Fibroblast of pulmonary artery (primary cell): ENCODE measurements at regions not wholly inside any gene's neighbourhood (a gene's known extent, or its start where the extent isn't known, plus 50 kb on each side); places are given as distances from the start of the nearest gene placed in this dataset.

Experiments
- DNase-seq: peaks from one replicate; pipeline ENCODE4 v3.0.0-alpha.2; 2010; ENCODE audit warnings: low read depth
- H3K4me3 ChIP-seq: replicated peaks from 2 replicates; pipeline ENCODE4 v1.5.1; 2011; ENCODE audit warnings: low read depth, mild to moderate bottlenecking, control low read depth, low read length, moderate library complexity
- CTCF ChIP-seq: IDR thresholded peaks from 2 replicates; pipeline ENCODE4 v1.5.1; 2011; ENCODE audit warnings: mild to moderate bottlenecking, control low read depth, low read length, inconsistent platforms; ENCODE audit errors: missing control alignments

- no peak for DNase-seq
- no peak overlapping the region for H3K4me3 ChIP-seq
- no peak for TF ChIP-seq CTCF
Observed at GRCh38 chr3:25313286-25313685, 114.8 kb upstream of the RARB start.

GRCh38 chr3:25324954-25325655 is 103.0 kb upstream of the RARB start:
- no peak for DNase-seq

GRCh38 chr3:25335356-25335755 is 92.7 kb upstream of the RARB start:
- no peak for DNase-seq
- no peak for TF ChIP-seq CTCF
- H3K4me3 ChIP-seq = no peak overlapping the region

More at GRCh38 chr3:25324954-25325655, 103.0 kb upstream of the RARB start:
- TF ChIP-seq CTCF = no peak
- H3K4me3 ChIP-seq = no peak overlapping the region

GRCh38 chr3:25338158-25338725 is 89.8 kb upstream of the RARB start:
- no peak for TF ChIP-seq CTCF
- DNase-seq = no peak
- no peak overlapping the region for H3K4me3 ChIP-seq

GRCh38 chr3:25339225-25339624 is 88.8 kb upstream of the RARB start:
- DNase-seq = no peak
- no peak overlapping the region for H3K4me3 ChIP-seq
- no peak for TF ChIP-seq CTCF

- no peak for TF ChIP-seq CTCF
- H3K4me3 ChIP-seq = no peak overlapping the region
- DNase-seq = no peak
Observed at GRCh38 chr3:25344670-25345069, 83.4 kb upstream of the RARB start.

- DNase-seq = no peak
- no peak for TF ChIP-seq CTCF
- H3K4me3 ChIP-seq = no peak overlapping the region
Observed at GRCh38 chr3:25349095-25349494, 79.0 kb upstream of the RARB start.
